GM21367 (cell line): ENCODE measurements at regions not wholly inside any gene's neighbourhood (a gene's known extent, or its start where the extent isn't known, plus 50 kb on each side); places are given as distances from the start of the nearest gene placed in this dataset.
"Not testable (repeated sequence)": the region's sequence is repeated elsewhere in the genome, so short reads cannot be mapped to it uniquely, and the experiment has no call there.

Source experiments
- ATAC-seq: cut with Tn5 transposase; IDR thresholded peaks from one replicate; pipeline ENCODE4 v1.9.1; 2021; ENCODE audit not compliant: unreplicated experiment

DNA sequence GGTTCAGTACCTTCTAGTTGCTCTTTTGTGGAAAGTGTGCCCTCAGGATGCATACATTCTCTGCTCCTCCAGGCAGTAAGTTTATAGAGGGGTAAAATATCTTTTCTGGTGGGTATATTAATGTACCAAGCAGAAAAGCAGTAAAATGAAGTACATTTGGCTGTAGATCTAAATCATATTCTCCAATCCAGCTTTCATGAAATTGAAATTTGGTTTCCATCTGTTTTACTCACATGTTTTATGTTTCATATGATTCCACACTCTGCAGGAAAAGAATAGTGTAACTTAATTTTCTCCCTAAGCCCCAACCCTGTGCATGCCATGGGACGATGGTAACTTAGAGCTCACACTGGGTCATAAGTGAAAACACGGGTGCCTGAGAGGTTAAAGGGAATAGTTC is 172.3 kb downstream of the AKAIN1 start:
- no peak for ATAC-seq

DNA sequence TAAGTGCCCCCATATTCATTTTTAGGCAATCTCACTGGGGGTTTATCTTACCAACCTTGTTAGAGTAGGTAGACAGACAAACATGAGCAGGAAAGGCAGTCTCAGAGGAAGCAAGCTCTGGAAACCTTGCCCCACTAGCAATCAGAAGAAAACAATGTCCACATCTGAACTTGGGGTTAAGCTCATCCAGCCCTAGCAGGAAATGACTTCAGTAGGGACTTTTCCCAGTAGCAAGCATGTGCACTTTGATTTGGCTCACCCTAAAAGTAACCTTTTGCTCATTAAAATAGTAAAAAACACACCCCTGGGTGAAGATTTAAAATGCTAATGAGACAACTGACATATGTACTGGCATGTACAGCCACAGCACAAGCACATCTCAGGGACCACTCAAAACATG is 175.5 kb downstream of the AKAIN1 start:
- no peak for ATAC-seq

DNA sequence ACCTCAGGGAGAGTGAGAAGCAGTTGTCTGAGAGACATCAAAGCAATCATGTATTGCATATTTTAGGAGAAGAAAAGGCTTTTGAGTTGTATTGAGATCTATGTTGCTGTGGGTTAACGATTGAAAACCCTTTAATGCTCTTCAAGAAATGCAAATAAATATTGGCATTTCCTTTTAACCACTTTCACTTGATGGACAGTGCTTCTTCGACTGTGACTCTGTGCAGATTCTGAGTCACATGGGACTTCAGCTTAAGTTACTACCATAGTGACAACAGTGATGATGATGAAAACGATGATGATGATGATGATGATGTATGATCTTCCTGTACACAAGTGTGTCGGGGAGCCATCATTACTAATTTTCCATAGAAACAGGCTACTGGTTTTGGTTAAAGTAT is 181.8 kb downstream of the AKAIN1 start:
- no peak for ATAC-seq

DNA sequence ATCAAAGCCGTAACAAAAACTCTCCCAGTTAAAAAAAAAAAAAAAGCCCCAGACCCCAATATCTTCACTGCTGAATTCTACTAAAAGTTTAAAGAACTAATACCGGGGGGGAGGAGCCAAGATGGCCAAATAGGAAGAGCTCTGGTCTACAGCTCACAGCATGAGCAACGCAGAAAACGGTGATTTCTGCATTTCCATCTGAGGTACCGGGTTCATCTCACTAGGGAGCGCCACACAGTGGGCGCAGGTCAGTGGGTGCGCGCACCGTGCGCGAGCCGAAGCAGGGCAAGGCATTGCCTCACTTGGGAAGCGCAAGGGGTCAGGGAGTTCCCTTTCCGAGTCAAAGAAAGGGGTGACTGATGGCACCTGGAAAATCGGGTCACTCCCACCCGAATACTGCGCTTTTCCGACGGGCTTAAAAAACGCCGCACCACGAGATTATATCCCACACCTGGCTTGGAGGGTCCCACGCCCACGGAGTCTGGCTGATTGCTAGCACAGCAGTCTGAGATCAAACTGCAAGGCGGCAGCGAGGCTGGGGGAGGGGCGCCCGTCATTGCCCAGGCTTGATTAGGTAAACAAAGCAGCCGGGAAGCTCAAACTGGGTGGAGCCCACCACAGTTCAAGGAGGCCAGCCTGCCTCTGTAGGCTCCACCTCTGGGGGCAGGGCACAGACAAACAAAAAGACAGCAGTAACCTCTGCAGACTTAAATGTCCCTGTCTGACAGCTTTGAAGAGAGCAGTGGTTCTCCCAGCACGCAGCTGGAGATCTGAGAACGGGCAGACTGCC is 192.8 kb downstream of the AKAIN1 start:
- not testable (repeated sequence) for ATAC-seq

- ATAC-seq = no peak
Measured at GRCh38 chr18:4994710-4995109, 202.3 kb downstream of the AKAIN1 start.

- no peak for ATAC-seq
Measured at GRCh38 chr18:4987452-4988405, 209.3 kb downstream of the AKAIN1 start.

- no peak for ATAC-seq
Measured at GRCh38 chr18:4986677-4987076, 210.4 kb downstream of the AKAIN1 start.

DNA sequence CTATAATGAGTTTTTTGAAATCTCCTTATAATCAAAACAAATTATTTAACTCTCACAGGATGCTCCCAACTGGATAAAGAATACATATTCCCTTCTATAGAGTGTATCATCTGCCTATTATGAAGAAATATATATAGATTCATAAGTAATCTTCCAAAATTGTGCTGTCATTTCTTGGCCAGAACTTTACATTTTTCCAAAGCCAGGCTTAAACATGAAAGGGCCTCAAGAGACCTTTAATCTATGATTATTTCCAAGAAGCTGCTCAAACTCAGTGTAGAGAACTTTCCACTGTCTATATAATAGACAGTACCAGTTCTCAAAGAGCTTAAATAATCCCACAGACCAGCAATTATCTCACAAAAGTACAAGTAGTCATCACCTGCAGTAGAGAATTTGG is 211.0 kb downstream of the AKAIN1 start:
- ATAC-seq = no peak

DNA sequence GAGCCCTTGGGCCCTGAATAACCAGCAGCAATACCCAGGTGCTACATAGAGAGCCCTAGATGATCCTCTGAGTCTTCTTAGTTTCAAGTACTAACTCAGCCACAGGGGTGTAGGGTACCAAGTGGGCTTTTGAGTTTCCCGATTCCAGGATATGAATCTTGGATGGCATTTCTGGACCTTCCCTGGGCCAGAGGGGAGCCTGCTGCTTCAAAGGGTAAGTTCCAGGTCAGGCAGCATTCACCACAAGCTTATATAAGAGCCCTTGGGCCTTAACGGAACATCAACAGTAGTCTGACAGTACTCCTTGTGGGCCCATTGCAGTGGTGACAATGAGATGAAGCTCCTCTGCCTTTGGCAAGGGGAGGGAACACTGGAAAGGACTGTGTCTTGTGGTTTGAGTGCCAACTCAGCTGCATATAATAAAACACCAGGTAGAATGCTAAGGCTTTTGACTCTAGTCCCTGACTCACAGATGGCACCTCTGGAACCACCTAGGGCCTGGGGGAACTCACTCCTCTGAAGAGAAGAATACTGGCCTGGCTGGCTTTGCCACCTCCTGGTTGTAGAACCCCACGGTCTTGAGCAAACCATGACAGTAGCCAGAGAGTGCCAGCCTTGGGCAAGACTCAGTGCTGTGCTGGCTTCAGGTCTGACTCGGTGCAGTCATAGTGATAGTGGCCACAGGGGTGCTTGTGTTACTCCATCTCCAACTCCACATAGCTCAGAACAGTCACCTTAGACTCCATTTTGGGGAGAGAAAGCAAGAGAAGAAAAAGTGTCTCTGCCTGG is 235.7 kb downstream of the AKAIN1 start:
- ATAC-seq = no peak

GRCh38 chr18:4960578-4960977 is 236.5 kb downstream of the AKAIN1 start:
- no peak for ATAC-seq

DNA sequence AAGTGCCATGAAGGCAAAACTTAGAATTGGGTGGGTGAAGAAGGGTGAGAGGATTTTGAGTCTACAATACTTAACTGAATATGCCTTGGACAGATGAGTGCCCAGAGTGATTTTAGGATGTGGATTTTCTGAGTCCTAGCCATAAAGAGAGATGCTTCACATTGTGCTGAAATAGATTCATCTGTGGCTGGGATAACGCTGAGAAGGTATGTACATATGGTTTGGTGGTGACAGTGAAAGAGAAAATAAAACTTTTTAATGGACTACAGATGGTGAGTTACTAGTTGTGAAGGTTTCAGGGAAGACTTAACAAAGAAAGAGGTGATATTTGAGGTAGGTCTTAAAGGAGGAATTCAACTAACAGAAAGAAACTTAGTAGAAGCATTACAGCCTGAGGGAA is 265.8 kb downstream of the AKAIN1 start:
- no peak for ATAC-seq

DNA sequence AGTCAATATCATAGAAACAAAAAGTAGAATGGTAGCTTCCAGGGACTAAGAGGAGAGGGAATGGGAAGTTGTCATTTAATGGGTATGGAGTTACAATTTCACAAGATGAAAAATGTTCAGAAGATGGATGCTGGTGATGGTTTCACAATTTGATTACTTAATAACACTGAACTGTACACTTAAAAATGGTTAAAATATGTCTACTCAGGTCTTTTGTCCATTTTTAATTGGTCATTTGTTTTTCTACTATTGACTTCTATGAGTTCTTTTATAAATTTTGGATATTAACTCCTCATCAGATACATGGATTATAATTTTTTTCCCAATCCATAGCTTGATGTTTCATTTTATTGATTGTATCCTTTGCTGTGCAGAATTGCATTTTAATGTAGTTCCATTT is 275.5 kb downstream of the AKAIN1 start:
- ATAC-seq = no peak

- not testable (repeated sequence) for ATAC-seq
Measured at GRCh38 chr18:4917509-4917908, 279.5 kb downstream of the AKAIN1 start.

DNA sequence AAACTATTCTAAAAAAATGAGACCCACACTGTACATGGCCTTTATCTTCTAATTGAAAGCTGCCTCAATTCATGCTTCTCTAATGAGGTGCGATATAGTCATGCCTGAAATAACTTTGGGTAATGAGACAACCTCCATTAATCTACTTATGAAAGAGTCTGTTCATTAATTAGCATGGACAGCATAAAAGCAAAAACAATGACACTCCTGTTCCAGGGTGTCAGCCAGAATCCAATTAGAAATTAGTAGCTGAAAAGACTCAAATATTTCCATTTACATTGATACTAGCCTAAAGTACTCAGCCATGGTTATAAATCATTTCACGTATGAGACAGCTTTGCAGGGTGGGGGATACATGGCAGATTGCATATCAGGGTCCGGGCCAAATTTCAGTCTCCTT is 288.7 kb downstream of the AKAIN1 start:
- no peak for ATAC-seq

- no peak for ATAC-seq
Measured at GRCh38 chr18:4906856-4907255, 290.2 kb downstream of the AKAIN1 start.

DNA sequence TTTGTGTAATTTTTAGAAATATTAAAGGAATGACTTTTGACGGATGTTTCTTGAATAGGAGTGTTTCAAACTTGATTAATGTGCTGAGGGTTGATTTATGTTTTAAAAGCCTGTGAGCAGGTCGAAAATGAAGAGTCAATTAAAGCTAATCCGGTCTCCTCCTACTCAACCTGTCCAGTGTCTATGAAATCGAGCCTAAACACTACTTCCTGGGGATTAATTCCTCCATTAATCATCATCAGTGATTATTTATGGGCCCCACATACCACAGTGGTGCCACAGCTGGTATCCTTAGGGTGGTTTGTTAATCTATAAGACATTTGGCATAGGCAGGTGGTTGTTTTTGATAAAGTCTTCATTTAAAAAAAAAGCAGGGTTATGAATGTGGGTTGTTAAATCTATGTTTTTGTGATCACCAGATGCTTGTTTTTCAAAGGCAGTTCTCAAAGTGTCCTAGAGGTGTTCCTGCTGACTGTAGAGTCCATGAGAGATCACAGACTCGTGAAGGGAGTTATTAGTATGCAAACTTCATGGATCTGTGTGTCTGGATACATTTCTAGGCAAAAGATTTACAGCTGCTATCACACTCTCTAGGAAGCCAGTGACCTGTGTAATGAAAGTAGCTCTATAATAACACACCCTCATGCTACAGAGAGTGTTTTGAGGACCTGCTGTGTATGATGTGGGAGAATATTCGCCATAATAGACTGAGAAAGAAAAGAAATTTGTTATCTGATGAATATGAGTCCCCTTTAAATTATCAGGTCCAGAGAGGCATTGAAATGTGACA is 308.6 kb downstream of the AKAIN1 start:
- ATAC-seq = no peak

GRCh38 chr18:4878480-4878879 is 318.6 kb downstream of the AKAIN1 start:
- no peak for ATAC-seq

- ATAC-seq = no peak
Measured at GRCh38 chr18:4871197-4871596, 325.9 kb downstream of the AKAIN1 start.

DNA sequence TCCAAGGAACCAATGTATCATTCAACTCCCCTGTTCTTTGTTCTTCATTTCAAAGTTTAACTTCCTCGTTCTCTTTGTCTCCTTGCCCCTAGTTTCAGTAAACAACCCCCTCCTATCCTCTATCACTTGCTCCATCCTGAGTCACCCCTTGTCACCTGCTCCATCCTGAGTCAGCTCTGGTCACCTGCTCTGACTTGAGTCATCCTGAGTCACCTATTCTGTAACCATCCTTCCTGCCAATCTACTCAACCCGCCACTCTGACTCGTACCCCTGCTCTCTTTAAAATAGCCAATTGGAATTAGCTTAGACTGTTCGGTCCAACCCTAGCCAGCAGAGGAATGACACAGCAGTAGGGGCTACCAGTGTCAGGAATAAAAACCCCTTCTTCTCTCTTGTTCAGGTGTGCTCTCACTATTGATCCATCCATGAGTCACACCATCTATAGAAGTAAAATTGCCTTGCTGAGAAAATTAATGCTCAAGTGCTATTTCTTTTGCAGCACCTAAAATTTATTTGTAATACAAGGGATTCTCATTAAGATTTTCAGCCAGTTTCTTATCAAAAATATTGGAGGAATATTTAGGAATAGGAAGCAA is 326.8 kb downstream of the AKAIN1 start:
- no peak for ATAC-seq

DNA sequence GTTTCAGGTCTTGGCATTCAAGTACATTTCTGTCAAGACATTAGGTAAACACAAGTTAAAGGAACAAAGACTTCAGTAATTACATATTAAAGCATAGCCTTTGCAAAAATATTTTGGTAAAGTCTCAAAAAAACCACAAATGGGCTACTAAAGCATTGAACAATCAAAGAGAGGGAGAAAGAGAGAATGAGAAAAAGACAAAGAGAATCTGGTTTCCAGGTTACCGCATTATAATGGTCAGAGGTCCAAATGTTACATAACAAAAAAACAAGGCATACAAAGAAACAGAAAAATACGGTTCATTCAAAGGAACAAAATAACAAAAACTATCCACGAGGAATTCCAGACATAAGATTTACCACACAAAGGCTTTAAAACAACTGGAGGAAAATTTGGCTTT is 327.9 kb downstream of the AKAIN1 start:
- ATAC-seq = no peak
